SIG-M5 treated with dmso at 0.1 percent for 504 hours (cell line): ENCODE measurements at regions not wholly inside any gene's neighbourhood (a gene's known extent, or its start where the extent isn't known, plus 50 kb on each side); places are given as distances from the start of the nearest gene placed in this dataset.
"Not testable (repeated sequence)": the region's sequence is repeated elsewhere in the genome, so short reads cannot be mapped to it uniquely, and the experiment has no call there.

Experiments used
- DNase-seq: peaks from one replicate; lab custom pipeline; 2025; ENCODE audit not compliant: unreplicated experiment; lab: John Stamatoyannopoulos, UW

DNA sequence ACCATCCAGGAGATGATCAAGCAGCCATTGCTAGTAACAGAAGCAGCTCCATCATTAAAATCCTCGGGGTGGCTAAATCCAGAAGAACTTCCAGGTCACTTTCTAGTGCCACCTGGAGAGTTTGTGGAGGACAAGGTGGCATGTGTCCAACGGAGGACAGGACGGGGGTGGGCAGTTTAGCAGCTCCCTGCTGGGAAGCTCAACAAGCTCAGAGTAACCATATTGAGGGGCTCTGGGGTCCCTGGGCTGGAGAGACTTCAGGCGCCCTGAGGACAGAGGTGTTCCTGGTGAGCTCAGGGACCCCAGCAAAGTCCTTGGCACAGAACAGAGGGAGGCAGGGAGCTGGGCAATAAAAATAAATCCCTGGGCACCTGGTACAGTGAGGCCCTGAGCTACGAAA lies 140.0 kb upstream of the FHL2 start:
- DNase-seq = no peak

DNA sequence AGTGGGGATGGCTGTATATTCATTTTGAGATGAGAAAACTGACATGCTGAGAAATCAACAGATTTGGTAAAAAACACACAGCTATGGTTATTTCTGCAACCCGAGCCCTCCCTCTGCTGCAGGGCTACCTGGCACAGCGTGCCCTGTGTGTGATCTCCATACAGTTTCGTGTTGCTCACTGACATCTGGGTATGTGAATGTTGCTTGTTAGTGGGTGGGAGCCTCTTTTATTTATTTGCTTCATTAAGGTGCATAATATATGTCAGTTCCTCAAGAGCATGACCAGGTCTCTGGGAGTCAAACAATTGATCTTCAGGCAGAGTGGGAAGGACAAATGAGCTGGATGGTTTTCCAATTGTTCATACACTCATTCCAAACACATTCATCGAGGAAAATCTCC lies 139.1 kb upstream of the FHL2 start:
- no peak for DNase-seq

DNA sequence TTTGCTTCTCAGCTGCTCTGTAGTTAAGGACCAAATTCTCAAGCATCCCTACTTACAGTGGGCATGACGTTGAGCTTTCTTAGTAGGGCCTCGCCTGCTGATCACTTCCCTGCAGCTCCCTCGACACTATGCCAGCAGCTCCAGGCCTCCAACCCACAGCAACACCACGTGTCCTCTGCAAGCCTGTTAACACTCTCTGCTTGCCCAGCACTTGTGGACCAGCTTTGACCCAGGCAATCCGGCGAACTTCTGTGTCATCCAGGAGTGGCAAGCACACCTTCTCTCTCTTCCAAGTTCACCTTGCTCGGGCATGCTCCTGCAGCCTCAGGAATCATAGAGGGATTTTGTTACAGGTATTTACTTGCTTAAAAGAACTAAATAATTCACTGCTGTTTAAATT lies 138.6 kb upstream of the FHL2 start:
- no peak for DNase-seq

DNA sequence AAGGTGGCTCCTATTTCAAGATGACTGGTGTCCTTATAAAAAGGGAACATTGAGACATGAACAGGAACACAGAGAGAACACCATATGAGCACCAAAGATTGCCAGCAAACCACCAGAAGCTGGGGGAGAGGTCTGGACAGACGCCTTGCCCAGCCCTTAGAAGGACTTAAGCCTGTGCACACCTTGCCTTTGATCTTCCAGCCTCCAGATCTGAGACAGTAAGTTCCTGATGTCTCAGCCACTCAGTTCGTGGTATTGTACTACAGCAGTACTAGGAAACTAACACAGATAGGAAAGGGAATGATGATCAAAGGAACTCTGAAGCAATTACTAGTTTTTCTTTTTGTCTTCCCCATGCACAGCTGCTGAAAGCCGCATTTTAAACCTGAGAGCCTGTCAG lies 137.3 kb upstream of the FHL2 start:
- DNase-seq = no peak

DNA sequence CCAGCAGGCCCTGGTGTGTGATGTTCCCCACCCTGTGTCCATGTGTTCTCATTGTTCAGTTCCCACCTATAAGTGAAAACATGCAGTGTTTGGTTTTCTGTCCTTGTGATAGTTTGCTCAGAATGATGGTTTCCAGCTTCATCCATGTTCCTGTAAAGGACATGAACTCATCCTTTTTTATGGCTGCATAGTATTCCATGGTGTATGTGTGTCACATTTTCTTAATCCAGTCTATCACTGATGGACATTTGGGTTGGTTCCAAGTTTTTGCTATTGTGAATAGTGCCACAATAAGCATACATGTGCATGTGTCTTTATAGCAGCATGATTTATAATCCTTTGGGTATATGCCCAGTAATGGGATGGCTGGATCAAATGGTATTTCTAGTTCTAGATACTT lies 130.4 kb upstream of the FHL2 start:
- not testable (repeated sequence) for DNase-seq

DNA sequence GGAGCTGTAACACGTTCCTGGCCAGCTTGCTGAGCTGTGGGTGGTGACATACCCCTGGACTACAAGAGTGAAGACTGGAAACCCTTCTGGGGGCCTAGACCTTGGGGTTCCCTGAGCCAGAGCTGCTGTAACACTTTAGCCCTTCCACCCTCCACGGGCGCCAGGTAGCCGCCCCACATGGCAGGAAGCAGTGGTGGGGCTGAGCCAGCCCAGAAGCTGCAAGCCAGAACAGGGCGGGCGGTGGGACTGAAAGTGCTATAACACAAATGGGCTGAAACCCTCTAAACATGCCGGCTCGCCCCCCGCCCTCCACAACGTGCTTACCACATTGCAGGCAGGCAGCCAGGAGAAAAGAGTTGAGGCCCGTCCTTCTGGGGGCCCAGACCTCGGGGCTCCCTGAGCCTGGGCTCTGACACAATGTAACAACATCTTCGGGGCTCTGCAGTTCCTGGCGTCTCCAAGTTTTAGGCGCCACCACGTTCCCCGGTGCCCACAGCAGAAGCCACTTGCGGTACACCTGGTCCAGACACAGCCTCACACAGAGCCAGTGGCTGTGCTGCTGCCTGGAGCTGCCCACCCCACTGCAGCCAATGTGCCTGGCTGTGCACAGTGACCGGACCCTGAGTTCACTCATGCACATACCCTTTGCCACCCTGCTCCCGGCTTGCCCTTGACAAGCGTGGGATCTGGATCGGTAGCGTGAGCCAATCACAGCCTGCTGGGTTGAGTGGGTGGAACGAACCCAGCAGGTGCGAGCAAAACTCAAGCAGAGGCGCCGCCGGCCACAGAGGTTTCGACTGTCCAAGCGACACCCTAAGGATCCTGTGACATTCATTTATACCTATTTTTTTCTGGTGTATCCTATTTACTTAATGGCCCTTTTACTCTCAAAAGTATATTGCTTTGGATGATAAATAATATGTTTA lies 127.4 kb upstream of the FHL2 start:
- DNase-seq = no peak

DNA sequence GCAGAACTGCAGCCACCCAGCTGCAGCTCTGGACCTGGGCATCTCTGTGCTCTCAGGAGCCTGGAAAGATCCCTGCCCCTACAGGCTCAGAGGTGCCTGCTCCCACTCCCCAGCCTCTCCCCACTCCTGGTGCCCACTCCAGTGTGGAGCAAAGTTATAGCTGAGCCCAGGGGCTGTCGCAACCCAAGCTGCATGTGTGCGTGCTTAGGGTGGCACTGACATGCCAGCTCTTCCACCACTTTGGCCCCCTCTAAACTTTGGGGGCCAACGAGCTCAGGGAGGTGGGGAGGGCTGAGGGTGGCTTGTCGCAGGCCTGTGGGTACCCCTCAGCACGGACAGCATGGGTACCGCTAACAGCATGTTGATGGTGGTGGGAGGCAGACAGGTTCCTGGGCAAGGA lies 126.3 kb upstream of the FHL2 start:
- DNase-seq = no peak

DNA sequence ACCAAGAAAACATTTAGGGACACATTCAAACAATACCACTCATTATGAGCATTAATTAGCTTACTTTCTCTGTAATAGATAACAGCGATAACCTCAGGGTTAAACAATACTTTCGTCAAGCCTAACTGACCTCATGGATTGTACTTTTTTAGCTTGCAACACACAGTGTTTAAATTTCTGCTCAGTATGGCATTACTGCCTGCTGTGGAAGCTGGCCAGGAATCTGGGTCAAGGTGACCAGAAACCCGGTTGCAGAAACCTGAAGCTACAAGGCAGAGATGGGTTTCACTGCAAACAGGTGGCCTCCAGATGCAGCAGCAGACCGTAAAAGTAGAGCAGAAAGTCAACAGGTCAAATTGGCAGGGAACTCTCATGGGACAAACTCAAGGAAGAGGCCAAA lies 123.8 kb upstream of the FHL2 start:
- DNase-seq = no peak

DNA sequence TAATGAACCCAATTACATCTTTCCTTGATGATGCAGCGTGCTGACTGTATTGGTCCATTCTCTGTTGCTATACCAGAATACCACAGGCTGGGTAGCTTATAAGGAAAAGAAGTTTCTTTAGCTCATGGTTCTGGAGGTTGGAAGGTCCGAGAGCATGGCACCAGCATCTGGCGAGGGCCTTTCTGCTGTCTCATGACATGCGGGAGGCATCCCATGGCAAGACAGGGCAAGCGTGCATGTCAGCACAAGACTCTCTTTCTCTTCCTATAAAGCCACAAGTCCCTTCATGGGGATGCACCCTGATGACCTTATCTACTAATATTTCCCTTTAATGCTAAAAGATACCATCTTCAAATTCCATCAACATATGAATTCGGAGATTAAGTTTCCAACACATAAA lies 122.8 kb upstream of the FHL2 start:
- no peak for DNase-seq

DNA sequence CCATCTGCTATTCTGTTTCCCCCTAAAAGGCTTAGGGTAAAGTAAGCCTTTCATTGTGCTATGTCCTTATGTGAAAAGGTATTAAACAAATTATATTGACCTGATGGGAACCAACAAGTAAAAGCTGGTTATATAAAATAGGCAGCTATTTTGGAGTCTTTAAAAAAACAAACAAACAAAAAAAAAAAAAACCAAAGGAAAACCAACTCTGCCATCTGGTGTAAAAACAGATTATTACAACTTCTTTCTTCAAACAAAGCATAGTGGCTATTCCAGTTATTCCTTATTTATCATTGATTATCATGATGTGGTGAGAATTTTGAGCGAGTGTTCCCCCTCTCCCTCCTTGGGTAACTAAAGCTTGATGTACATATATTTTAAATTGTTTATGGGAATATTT lies 122.3 kb upstream of the FHL2 start:
- no peak for DNase-seq

DNA sequence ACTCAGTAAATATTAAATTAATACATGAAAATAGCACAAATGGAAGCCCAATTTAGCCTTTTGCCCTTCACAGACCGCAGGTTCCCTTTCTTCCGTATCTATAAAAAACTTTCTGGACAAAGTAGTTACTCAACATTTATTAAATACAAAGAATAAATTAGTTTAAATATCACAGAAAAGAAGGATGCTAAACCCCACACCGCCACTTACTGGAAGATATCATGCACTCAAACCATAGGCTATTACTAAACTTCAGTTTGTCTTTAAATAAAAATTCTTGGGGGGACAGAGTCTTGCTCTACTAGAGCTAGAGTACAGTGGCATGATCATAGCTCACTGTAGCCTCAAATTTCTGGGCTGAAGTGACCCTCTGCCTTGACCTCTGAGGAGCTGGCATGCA lies 120.7 kb upstream of the FHL2 start:
- DNase-seq = no peak

DNA sequence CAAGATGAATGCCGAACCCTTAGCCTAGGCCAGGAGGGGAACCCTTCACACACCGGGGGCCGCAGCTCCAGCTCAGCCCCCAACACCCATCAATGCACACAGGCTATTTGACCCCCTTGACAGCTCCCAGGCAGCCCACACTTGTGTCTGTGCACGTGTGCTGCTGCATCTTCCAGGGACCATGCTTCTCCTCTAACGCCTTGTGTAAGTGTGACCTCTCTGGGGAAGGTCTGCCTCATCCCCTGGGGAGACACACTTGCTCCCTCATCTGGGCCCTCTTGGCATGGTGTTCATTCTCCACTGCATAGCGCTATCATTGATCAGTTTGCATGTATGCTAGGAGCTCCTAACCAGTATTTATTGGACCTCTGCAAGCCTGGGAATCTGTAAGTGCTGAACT lies 120.0 kb upstream of the FHL2 start:
- DNase-seq = no peak

DNA sequence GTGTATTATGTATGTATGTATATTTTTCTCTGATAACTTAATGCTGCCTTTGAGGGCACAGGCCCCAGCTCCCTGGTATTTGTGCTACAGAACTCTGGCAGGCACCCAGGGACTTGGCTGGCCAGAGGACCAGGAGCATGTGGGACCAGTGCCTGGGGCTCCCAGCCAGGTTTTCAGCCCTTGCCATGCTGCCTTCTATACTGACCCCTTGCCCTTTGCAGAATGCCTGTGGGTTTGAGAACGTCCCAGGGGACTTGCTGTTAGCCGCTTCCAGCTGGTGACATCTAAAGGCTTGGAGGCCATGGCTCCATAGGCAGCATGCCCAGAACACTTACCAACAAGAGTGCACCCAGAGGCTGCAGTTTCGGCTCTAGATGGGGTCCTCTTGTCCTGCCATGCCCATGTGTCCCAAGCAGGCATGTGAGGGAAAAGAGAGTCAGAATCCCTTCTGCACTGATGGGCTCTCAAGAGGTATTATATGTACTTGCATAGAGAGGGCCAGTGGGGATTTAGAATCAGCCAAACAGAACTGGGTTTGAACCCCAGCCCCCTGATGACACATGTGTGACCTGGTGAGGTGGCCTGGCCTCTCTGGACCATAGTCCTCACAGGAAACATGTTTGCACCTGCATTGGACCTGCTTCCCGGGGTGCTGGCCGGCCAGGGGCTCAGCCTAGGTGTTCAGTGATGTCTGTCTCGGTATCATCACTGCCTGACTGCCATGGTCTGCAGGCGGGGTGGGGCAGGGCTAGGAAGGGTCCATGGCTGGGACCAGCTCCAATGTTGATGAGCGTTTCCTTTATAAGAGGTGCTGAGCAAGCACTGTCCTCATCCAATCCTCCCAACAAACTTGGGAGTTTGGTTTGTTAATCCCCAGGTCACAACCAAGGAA lies 119.2 kb upstream of the FHL2 start:
- DNase-seq = no peak

DNA sequence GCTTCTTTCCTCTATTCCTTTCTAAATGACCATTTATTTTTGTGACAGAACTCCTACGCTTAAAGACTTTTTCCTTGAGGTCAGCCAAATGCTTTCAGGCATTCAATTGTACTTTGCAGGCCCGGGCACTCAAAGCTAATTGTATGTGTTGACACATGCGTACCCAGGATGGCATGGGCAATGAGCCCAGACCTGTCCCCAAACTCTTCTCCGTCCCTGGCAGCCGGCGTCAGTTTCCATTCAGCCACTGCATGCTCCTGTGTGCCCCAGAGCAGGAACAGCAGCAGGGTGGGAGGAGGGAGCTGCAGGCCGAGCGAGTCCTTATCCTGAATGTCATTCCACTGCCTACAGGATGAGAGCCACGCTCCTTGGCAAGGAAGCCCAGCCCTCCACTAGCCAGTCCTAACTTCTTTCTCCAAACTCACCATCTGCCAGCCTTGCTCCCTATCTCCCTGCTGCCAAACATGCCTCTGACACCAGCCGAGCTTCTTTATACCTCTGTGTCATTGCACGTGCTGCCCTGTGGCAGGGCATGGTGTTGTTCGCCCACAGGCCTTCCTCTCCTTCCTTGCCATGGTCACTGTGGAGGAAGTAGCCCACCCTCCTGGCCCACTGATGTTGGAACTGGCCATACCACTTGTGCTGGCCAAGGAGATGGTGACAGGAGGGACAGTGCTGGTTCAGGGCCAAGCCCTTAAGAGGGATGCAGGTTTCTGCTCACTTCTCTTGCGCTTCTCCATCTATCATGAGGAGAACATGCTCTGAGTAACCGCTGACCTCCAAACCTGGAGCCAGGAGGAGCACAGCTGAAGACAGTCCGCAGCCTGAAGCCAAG lies 116.9 kb upstream of the FHL2 start:
- DNase-seq = no peak

DNA sequence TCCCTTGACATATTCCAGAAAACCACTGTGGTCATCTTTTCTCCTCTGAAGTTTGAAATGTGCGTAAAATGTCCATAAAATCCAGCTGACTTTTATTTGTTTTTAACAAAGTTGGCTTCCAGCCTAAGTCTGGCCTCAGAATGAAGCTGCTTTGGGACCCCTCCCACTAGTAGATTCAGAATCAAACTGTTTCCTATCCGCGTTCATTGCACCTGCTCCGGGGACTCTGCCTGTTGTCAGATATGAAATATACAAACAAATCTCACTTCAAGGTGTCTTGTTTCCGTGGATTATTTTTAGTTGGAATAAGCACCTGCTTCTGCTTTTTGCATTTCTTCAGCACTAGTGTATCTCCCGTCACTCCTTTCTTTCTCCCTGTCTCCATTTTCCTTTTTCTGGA lies 115.7 kb upstream of the FHL2 start:
- no peak for DNase-seq

DNA sequence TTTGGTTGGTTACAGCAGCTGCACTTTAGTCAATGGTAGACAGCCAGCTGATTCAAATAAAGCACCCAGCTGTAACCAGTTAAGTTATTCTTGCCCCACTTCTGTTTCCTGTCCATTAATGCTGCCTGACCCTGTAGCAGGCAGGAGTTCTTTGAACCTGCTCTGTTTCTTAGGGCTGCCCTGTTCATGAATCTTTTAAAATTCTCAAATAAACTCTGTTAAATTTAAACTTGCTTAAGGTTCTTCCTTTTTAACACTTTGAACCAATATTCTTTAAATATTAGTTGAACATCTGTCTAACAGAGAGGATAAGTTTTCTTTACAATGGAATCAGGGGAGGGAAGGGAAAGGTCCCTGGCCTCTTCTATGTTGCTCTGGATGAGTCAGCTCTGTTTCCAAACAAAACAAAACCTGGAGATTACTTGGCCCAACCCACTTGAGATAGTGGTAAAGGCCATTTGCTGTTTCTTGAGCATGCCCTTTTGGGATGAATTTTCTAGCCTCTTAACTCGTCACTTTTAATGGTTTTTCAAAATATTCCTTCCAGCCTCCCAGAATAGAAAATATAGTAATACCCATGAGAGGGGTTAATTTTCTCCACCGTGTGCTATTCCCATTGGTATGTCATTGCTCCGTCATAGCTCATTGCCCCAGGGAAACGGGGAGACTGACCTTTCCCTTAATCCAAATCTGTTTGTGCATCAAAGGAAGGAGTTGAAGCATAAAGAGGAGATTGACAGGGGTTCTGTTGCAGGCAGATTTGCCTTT lies 112.1 kb upstream of the FHL2 start:
- no peak for DNase-seq

DNA sequence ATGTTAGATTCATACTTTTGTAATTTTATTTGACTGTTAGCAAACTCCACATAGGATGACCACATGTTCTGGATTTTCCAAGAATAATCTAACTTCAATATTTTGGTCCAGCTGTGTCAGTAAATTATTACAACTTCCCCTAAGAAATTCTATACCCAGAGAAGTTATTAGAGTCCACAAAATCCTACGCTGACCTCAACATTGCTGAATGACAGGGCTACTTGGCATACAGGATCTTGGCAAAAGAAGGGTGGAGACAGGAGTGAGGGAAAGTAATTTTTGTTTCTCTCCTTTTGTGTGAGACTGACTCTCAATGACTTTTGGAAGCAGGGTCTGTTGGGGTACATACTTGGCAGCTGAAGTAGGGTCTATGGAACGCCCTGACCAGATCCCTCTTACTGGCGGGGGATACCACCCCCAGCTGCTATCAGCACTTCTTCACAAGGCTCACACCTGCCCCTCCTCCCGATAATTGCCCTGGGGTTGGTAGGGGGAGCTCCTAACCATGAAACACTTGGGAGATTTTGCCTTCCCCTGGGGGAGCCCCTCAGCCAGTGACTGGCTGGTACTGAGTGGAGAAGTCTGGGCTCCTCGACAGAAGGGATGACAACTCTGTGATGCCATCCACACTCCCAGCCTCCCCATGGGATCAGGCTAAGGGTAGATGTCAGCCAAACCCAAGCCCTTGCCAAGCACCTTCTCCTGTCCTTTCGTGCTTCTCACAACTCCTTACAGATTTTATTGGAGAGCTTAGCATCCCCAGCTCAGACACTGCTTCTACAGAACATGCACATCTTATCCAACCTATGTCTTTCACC lies 110.6 kb upstream of the FHL2 start:
- DNase-seq = no peak

DNA sequence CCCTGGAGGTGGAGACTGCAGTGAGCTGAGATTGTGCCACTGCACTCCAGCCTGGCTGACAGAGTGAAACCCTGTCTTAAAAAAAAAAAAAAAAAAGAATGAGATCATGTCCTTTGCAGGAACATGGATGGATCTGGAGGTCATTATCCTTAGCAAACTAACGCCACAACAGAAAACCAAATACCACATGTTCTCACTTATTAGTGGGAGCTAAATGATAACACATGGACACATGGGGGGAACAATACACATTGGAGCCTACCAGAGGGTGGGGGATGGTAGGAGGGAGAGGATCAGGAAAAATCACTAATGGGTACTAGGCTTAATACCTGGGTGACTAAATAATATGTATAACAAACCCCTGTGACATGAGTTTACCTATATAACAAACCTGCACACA lies 108.0 kb upstream of the FHL2 start:
- DNase-seq = not testable (repeated sequence)

DNA sequence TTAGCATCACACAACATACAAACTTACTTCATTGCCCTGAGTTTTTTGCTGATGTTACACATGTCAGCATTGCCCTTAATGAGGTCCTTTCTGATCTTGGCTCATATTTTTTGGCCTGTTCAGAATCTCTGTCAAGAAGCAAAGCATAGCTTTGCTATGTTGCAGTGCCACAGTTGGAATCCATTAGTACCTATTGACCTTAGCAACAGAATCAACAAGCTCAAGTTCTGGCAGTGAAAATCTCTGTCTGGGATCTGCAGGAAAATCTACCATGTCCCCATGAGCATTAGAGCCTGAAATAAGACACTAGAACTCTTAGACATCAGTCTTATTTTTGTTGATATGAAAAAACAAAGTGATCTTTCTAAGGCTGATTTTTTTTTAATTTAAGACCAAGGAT lies 105.6 kb upstream of the FHL2 start:
- DNase-seq = no peak
